GM20431 (cell line): ENCODE measurements at regions not wholly inside any gene's neighbourhood (a gene's known extent, or its start where the extent isn't known, plus 50 kb on each side); places are given as distances from the start of the nearest gene placed in this dataset.

Source experiments
- in situ Hi-C: fragments of 300-500 bp; cut with MseI, MboI; formaldehyde crosslinking; loops from one replicate; pipeline ENCODE4 v1.15.0; 2020; ENCODE audit warnings: low sequenced_read_pairs; ENCODE audit not compliant: unreplicated experiment

GRCh38 chr11:79906164-79906563 is 465.3 kb upstream of the TENM4 start:
- in situ Hi-C loops = no loop called here

- in situ Hi-C loops = no loop called here
Observed at GRCh38 chr11:79902493-79902892, 461.7 kb upstream of the TENM4 start.

DNA sequence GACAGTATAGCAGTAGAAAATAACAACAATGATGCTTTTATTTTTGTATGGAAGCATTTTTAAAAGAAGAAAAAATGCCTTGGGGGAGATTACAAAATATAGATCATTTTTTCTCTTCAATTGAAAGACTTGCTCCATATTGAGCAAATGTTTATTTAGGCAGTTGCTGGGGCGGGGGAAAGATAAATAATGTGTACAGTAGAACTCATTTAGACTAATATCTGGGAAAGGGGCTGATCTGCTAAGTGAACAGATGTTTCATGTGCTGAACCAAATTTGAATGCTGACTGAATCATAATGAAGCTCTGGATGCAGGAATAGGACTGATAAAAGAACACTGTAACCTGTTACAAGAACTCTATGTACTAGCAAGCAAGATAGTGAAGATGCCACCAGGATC is 457.1 kb upstream of the TENM4 start:
- in situ Hi-C loops = no loop called here

GRCh38 chr11:79896258-79896657 is 455.4 kb upstream of the TENM4 start:
- in situ Hi-C loops = no loop called here

GRCh38 chr11:79894111-79894510 is 453.3 kb upstream of the TENM4 start:
- in situ Hi-C loops = no loop called here

- in situ Hi-C loops = no loop called here
Observed at GRCh38 chr11:79890272-79890671, 449.4 kb upstream of the TENM4 start.

- in situ Hi-C loops = no loop called here
Observed at GRCh38 chr11:79864882-79865281, 424.1 kb upstream of the TENM4 start.

DNA sequence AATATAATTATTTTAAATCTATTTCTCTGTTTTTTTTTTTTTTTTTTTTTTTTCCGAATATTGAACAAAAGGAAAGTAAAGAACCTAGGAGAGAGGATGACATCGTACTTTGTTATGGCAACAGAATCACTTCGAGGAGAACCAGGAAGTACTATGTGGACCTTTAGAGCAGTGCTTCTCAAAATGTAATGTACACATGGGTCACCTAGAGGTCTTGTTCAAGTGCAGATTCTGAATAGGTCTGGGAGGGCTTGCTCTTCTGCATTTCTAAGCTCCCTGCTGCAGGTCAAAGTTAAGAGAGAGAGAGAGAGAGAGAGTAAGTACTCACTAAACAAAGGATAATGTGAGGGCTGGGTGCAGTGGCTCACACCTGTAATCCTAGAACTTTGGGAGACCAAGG is 419.5 kb upstream of the TENM4 start:
- in situ Hi-C loops = no loop called here

DNA sequence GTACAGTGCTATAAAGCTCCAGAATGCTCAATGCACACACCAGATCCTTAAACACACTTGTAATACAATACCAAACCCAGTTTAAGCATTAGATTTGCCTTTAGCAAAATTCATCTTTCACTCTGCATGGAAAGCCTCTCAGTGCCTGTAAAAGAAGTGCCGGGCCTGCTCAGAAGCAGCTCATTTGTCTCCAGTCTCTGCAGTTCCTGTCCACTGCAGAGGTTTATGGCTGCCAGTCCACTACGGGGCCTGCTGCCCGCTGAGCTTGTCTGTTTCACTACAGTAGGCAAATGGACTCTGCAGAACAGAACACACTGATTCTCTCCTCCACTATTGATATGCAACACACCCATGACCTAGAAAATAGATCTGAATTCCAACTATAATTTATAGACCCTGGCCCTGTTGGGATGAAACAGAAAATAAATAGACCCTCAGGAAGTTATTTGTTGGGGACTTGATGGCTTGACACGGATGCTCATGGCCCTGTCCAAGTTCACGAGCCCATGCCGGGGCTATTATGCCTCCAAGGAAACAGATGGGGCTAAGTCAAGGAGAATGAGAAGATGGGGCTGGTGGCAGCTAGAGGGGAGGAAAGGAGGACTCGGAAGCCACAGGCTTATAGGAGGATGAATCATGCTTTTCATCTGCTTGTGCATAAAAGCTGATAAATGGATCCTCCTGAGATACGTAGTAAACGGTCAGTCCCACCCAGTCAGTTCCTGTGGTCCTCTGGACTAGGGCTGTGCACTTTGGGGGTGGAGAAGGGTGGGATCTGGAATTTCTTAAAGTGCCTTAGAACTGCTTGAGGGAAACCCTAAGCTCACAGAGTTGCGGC is 416.8 kb upstream of the TENM4 start:
- in situ Hi-C loops = no loop called here

GRCh38 chr11:79852176-79852575 is 411.3 kb upstream of the TENM4 start:
- in situ Hi-C loops = no loop called here

GRCh38 chr11:79845002-79845709 is 404.3 kb upstream of the TENM4 start:
- in situ Hi-C loops = no loop called here

GRCh38 chr11:79834015-79834414 is 393.2 kb upstream of the TENM4 start:
- in situ Hi-C loops = no loop called here

- in situ Hi-C loops = no loop called here
Observed at GRCh38 chr11:79830446-79830845, 389.6 kb upstream of the TENM4 start.

DNA sequence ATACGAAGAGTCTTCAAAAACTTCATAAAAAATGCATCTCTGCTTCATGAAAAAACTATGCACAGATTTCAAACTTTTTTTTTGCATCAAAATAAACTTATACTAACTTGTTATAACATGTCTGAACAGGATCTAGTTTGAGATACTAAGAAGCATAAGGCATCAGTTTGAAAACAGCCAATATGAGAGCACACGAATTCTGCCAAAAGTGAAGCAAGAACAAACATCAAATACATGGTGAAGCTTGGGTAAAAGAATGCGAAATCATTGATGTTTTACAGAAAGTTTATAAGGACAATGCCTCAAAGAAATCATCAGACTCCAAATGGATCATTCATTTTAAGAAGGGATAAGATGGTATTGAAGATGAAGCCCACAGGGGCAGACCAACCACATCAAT is 389.1 kb upstream of the TENM4 start:
- in situ Hi-C loops = no loop called here

GRCh38 chr11:79822766-79823165 is 381.9 kb upstream of the TENM4 start:
- in situ Hi-C loops = no loop called here

DNA sequence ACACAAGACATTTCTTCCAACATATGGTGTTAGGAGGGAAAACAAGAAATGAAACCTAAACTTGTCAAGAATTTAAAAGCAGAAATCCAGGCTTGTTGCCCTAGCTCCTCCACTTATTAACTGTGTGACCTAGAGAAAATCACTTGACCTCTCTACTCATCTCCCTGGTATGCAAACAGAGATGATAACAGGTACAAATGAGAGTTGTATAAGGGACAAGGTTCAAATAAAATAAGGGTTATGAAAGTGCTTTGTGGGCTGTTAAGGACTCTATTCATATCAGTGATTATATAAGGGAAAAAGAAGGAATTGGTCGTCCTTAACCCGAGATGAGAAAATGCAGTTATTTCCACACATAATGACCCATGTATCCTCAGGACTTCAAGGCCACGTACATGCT is 372.7 kb upstream of the TENM4 start:
- in situ Hi-C loops = no loop called here

GRCh38 chr11:79809487-79809886 is 368.7 kb upstream of the TENM4 start:
- in situ Hi-C loops = no loop called here

DNA sequence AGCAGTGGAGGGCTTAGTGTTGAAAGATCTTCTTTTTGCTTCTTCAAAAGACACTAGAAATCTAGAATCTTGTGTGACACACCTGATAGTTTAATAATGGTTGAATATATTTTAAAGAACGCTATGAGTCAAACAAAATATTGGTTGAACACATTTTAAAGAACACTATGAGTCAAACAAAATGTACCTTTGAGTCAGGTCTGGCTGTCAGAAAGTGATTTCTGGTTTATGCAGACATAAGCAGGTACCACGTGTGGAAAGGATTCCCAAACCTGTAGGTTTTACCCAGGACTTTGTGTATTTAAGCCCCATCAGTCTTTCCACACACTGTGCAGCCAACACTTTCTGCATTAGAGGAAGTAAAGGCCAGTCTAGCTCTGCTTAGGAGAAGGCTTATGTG is 366.7 kb upstream of the TENM4 start:
- in situ Hi-C loops = no loop called here

DNA sequence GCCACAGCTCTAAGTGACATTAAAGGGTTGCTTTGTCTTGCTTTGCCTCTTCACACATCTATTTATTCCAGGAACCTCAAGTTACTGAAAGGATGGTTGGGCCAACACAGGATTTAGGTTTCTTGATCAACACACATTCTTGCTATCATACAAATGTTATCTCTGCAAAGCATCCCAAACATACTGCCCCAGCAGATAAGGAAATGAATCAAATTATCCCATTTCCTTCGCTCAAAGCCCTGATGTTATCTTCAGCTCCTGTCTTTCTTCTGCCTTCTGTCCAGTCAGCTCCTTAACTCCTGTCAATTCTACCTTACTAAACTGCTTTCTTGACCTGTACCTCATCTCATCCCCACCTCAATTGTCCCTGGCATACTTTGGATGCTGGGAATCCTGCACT is 355.9 kb upstream of the TENM4 start:
- in situ Hi-C loops = no loop called here

DNA sequence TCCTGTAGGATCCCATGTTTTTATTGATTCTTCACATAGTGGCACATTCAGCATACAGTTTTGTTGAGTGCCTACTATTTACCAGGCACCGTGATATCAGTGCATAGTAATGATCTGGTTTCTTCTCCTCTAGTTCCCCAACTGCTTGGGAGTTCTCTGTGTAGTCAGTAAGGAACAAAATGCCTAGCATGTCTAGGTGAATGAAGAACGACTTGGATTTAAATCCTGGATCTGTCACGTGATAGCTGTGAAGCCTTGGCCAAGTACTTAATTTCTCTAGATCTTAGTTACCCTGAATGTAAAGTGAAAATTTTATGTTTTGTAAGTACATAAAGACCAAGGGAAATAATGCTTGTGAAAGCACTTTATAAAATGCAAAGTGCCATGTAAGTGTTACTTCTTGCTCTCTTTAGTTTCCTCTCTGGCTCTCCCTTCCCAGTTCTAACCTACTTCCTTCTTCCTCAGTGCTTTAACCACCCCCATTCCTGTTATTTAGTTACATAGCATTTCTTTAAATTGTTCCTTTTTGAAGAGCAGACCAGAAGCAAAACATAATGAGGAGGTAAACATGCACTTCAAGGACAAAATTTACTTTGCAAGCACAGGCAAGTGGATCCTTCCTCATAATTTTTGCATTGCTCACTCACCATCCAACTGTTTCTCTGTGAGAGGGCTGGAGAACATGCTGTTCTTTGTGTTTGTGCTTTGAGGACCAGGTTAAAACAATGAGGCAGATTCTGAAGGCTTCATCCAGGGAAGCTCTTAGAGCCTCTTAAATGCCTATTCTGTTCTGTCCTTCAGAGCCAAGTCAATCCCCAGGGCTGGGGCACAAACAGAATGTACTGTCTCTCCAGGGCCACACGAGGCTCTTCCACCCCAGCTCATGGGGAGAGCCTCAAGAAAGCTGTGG is 353.9 kb upstream of the TENM4 start:
- in situ Hi-C loops = no loop called here

GRCh38 chr11:79794057-79794456 is 353.2 kb upstream of the TENM4 start:
- in situ Hi-C loops = no loop called here
